Activated CD4-positive, alpha-beta memory T cell treated with anti-CD3 and anti-CD28 coated beads for 36 hours (primary cell): ENCODE measurements at regions not wholly inside any gene's neighbourhood (a gene's known extent, or its start where the extent isn't known, plus 50 kb on each side); places are given as distances from the start of the nearest gene placed in this dataset.
"Not testable (repeated sequence)": the region's sequence is repeated elsewhere in the genome, so short reads cannot be mapped to it uniquely, and the experiment has no call there.

ENCODE experiments used
- CTCF ChIA-PET: fragments of 350-600 bp; sonication (Branson Sonifier 250); formaldehyde crosslinking; loops from one replicate; lab custom pipeline; 2021; ENCODE audit warnings: antibody characterized with exemption, inconsistent platforms; lab: Charles Lee
- POLR2A ChIA-PET: fragments of 350-600 bp; sonication (Branson Sonifier 250); formaldehyde crosslinking; loops from one replicate; lab custom pipeline; 2021; ENCODE audit warnings: antibody characterized with exemption; lab: Charles Lee
- DNase-seq: peaks from one replicate; pipeline ENCODE4 v3.0.0-alpha.2; 2020
- H3K27ac Mint-ChIP-seq: one replicate; pipeline ENCODE4 v1.8.0; 2021; ENCODE audit warnings: mixed read lengths
- H3K27me3 Mint-ChIP-seq: one replicate; pipeline ENCODE4 v1.8.0; 2021; ENCODE audit warnings: mixed read lengths
- H3K36me3 Mint-ChIP-seq: one replicate; pipeline ENCODE4 v1.8.0; 2021; ENCODE audit warnings: mixed read lengths
- H3K4me1 Mint-ChIP-seq: one replicate; pipeline ENCODE4 v1.8.0; 2021; ENCODE audit warnings: low read depth, mixed read lengths
- H3K4me3 Mint-ChIP-seq: one replicate; pipeline ENCODE4 v1.8.0; 2021; ENCODE audit warnings: mild to moderate bottlenecking, mixed read lengths
- H3K9me3 Mint-ChIP-seq: one replicate; pipeline ENCODE4 v1.8.0; 2021; ENCODE audit warnings: mixed read lengths
- intact Hi-C: fragments of 100-400 bp; cut with micrococcal nuclease; formaldehyde crosslinking; loops from one replicate; pipeline ENCODE4 v1.15.1; 2023

DNA sequence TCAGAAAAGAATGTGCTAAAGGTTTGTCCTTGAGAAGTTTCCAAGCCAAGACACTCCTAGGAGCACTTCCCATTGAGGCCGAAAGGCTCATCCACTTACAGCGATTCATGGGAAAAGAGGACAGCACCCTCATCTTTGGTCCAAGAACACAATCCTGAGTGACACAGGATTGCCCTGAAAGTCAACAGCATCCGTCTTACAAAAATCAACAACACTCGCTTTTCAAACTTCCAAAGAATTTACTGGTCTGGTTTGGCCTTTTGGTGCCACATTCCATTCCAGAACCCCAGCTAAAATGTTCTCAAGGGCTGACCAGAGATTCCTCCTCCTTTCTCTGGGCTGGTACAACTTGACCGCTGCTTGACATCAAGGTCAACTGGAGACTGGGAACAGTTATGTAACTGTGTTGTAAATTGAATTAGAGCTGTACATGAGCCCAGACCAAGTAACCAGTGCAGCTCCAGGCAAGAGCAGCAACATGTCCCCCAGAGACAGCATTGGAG lies 415.8 kb upstream of the PIK3R1 start:
- Mint-ChIP-seq H3K36me3 (no peaks in the 10 kb centered on the region), H3K27me3 (peaks cover 6% of the 10 kb centered on the region), H3K4me1 (no peaks in the 10 kb centered on the region), H3K27ac (no peak overlapping the region), H3K4me3 (no peak overlapping the region), H3K9me3 (peaks cover 3% of the 10 kb centered on the region)
- intact Hi-C loops = no loop called here
- no peak for DNase-seq
- ChIA-PET CTCF (no interaction called here), POLR2A (no interaction called here)

DNA sequence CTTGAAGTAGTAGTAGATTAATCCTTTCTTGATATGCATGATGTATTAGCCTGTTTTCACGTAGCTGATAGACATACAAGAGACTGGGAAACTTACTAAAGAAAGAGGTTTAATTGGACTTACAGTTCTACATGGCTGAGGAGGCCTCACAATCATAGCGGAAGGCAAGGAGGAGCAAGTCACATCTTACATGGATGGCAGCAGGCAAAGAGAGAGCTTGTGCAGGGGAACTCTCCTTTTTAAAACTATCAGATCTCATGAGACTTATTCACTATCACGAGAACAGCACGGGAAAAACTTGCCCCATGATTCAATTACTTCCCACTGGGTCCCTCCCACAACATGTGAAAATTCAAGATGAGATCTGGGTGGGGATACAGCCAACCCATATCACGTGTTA lies 417.1 kb upstream of the PIK3R1 start:
- intact Hi-C loops, H3K4me1 Mint-ChIP-seq, CTCF ChIA-PET, H3K36me3 Mint-ChIP-seq, H3K9me3 Mint-ChIP-seq, H3K27me3 Mint-ChIP-seq, POLR2A ChIA-PET, DNase-seq, H3K27ac Mint-ChIP-seq, H3K4me3 Mint-ChIP-seq: not testable (repeated sequence)

DNA sequence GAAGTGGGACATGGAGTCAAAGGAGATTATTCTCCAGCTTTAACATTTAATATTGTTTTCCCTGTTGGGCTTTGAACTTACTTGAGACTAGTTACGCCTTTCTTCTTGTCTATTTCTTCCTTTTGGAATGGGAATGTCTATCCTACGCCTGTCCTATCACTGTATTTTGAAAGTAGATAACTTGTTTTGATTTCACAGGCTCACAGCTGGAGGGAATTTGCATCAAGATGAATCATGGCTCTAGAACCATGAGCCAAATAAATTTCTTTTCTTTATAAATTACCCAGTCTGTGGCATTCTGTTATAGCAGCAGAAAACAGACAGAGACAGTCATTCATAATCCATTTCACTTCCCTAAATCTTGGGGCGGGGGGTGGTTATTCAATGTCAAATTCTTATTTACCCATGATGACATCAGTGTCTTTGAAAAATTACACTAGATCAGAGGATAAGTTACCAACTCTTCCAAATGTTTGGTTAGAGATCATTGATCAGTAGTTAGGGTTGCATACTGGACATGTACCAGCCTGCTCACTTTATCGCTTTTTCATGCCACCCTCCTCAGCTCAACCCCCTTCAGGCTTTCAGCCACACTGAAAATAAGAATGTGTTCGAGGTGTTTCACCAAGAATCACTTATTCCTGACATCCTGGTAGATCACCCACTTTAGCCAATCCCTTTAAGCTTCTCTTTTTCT lies 419.6 kb upstream of the PIK3R1 start:
- DNase-seq = no peak
- intact Hi-C loops = no loop called here
- no peaks in the 10 kb centered on the region for H3K36me3 Mint-ChIP-seq
- H3K9me3 Mint-ChIP-seq = peaks cover 3% of the 10 kb centered on the region
- CTCF ChIA-PET = no interaction called here
- POLR2A ChIA-PET = no interaction called here
- no peak overlapping the region for H3K27ac Mint-ChIP-seq
- peaks cover 6% of the 10 kb centered on the region for H3K27me3 Mint-ChIP-seq
- no peaks in the 10 kb centered on the region for H3K4me1 Mint-ChIP-seq
- H3K4me3 Mint-ChIP-seq = no peak overlapping the region

DNA sequence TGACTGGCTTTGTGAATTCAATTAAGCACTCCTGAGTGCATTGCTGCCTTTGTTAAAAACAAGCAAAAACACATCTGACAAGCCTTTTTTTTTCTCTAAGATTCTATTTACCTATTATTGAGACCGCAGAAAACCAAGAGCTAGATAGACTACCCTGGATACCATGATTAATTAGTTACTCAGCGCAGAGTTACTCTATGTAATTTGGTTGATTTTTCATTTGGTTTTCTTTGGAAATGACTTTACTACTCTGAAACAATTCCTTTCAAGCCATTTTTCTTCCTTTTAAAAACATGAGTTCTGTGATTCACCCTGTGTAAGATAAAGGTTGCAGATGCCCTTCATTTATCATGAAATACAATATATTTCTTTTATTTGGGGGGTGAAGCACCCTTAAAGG lies 421.6 kb upstream of the PIK3R1 start:
- CTCF ChIA-PET = no interaction called here
- no peak overlapping the region for H3K4me3 Mint-ChIP-seq
- POLR2A ChIA-PET = interaction anchor here (0.6 kb wide), 1 partner anchor 64 kb away, joined by 3 read pairs; no protein-coding TSS in a partner anchor
- DNase-seq = no peak
- peaks cover 2% of the 10 kb centered on the region for H3K27me3 Mint-ChIP-seq
- intact Hi-C loops = no loop called here
- no peaks in the 10 kb centered on the region for H3K4me1 Mint-ChIP-seq
- H3K36me3 Mint-ChIP-seq = no peaks in the 10 kb centered on the region
- H3K9me3 Mint-ChIP-seq = peaks cover 3% of the 10 kb centered on the region
- no peak overlapping the region for H3K27ac Mint-ChIP-seq

DNA sequence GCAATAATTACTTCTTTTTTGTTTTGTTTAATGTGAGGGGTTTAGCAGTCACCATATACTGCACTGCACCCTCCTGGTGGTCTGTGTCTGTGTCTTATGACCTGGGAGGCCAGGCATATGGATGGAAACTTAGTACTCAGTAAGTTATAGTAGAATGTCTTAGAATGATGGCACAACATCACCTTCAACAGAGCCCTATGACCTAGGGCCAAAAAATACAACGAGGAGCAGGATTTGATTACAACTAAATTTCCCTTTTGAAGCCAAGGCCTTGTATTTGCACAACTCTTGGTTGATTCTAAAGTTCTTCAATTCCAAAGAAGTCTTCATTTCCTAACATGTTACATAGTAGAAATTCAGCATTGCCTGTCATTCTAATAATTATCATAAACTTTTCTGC lies 422.1 kb upstream of the PIK3R1 start:
- DNase-seq = no peak
- H3K36me3 Mint-ChIP-seq = no peaks in the 10 kb centered on the region
- no peak overlapping the region for H3K4me3 Mint-ChIP-seq
- ChIA-PET POLR2A (interaction anchor here (0.6 kb wide), 1 partner anchor 65 kb away, joined by 3 read pairs; no protein-coding TSS in a partner anchor), CTCF (no interaction called here)
- H3K27me3 Mint-ChIP-seq = peaks cover under 1% of the 10 kb centered on the region
- intact Hi-C loops = no loop called here
- H3K4me1 Mint-ChIP-seq = no peaks in the 10 kb centered on the region
- H3K9me3 Mint-ChIP-seq = peaks cover 1% of the 10 kb centered on the region
- H3K27ac Mint-ChIP-seq = no peak overlapping the region

DNA sequence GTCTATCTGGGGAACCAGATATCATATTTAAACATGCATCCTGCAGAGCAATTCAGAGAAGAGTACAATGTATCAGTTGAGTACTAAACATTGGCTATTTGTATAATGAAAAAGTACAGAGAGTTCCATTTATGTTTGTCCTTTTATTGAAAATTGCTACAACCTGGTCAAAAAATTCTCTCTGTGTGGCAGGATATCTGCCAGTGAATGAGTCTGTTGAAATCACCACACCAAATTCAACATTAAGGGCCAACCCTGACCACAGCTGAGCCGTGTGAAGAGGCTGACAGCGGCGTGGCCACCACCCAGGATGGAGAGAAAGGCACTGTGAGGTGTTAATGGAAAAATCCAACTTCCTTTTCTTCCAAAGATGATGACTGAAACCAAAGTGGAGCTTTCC lies 422.7 kb upstream of the PIK3R1 start:
- Mint-ChIP-seq H3K9me3 (no peaks in the 10 kb centered on the region), H3K4me1 (no peaks in the 10 kb centered on the region), H3K4me3 (no peak overlapping the region), H3K27ac (no peak overlapping the region), H3K27me3 (no peaks in the 10 kb centered on the region), H3K36me3 (no peaks in the 10 kb centered on the region)
- CTCF ChIA-PET = no interaction called here
- intact Hi-C loops = no loop called here
- POLR2A ChIA-PET = no interaction called here
- DNase-seq = no peak

DNA sequence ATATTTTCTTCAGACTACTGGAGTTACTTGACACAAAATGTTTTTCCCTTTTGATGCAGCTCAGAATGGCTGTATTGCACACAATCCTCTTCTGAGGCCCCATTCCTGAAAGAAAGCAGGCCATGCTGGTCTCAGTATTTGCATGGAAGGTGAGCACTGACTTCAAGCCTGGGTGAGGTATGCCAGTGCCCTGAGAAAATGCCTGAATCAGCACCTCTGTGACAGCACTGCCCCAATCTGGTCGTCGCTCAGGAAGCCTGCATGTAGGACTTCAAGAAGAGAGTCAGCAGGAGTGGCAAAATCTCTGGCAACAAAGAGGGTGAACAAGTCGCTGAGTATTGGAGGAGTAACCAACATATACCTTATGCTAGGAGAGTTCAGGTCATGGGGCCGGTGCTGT lies 425.2 kb upstream of the PIK3R1 start:
- Mint-ChIP-seq H3K36me3 (no peaks in the 10 kb centered on the region), H3K4me3 (no peak overlapping the region), H3K9me3 (no peaks in the 10 kb centered on the region), H3K4me1 (no peaks in the 10 kb centered on the region), H3K27ac (no peak overlapping the region), H3K27me3 (no peaks in the 10 kb centered on the region)
- ChIA-PET CTCF (no interaction called here), POLR2A (no interaction called here)
- intact Hi-C loops = no loop called here
- DNase-seq = no peak

DNA sequence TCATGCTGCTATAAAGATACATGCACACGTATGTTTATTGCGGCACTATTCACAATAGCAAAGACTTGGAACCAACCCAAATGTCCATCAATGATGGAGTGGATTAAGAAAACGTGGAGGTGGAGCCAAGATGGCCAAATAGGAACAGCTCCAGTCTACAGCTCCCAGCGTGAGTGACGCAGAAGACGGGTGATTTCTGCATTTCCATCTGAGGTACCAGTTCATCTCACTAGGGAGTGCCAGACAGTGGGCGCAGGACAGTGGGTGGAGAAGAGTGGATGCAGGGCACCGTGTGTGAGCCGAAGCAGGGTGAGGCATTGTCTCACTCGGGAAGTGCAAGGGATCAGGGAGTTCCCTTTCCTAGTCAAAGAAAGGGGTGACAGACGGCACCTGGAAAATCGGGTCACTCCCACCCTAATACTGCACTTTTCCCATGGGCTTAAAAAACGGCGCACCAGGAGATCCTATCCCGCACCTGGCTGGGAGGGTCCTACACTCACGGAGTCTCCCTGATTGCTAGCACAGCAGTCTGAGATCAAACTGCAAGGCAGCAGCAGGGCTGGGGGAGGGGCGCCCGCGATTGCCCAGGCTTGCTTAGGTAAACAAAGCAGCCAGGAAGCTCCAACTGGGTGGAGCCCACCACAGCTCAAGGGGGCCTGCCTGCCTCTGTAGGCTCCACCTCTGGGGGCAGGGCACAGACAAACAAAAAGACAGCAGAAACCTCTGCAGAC lies 435.5 kb upstream of the PIK3R1 start:
- H3K27me3 Mint-ChIP-seq = peaks cover 12% of the 10 kb centered on the region
- intact Hi-C loops, H3K4me1 Mint-ChIP-seq, H3K27ac Mint-ChIP-seq, H3K36me3 Mint-ChIP-seq, DNase-seq, CTCF ChIA-PET, H3K9me3 Mint-ChIP-seq, POLR2A ChIA-PET, H3K4me3 Mint-ChIP-seq: not testable (repeated sequence)

DNA sequence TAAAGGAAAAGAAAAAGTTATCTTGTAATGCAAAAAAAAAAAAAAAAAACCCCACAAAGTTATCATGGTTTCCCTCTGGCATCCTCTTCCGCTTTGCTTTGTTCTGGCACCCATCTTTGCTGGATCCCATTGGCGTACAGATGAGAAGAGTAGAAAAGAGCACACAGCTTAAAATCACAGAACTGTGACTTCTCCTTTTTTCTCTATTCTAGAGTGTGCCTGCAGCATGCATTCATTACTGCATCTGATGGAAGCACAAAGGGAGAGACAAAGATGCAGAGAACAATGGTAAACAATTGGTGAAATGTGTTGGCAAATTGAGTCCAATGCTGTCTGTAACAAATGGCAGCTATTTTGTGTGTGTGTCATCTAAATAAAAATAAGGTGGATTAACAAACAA lies 440.8 kb upstream of the PIK3R1 start:
- DNase-seq = no peak
- Mint-ChIP-seq H3K36me3 (peaks cover 2% of the 10 kb centered on the region), H3K9me3 (no peaks in the 10 kb centered on the region), H3K4me1 (no peaks in the 10 kb centered on the region), H3K27me3 (peaks cover 11% of the 10 kb centered on the region), H3K27ac (no peak overlapping the region), H3K4me3 (no peak overlapping the region)
- ChIA-PET POLR2A (no interaction called here), CTCF (no interaction called here)
- intact Hi-C loops = no loop called here

DNA sequence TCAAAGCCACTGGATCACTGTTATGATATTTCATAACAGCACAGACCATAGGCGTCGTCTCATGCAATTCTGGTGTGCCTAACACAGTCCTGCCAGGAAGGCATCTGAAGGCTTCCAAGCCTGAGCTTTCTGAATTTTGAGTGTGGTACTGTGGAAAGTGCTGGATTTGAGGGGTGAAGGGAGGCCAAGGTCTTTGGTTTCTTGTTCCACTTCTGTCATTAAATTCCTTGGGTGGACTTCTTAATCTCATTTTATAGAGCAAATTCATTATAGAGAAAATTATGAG lies 441.3 kb upstream of the PIK3R1 start:
- DNase-seq = no peak
- H3K4me1 Mint-ChIP-seq = no peaks in the 10 kb centered on the region
- peaks cover 2% of the 10 kb centered on the region for H3K36me3 Mint-ChIP-seq
- intact Hi-C loops = no loop called here
- ChIA-PET POLR2A (no interaction called here), CTCF (no interaction called here)
- no peak overlapping the region for H3K4me3 Mint-ChIP-seq
- H3K27ac Mint-ChIP-seq = no peak overlapping the region
- peaks cover 11% of the 10 kb centered on the region for H3K27me3 Mint-ChIP-seq
- H3K9me3 Mint-ChIP-seq = no peaks in the 10 kb centered on the region

DNA sequence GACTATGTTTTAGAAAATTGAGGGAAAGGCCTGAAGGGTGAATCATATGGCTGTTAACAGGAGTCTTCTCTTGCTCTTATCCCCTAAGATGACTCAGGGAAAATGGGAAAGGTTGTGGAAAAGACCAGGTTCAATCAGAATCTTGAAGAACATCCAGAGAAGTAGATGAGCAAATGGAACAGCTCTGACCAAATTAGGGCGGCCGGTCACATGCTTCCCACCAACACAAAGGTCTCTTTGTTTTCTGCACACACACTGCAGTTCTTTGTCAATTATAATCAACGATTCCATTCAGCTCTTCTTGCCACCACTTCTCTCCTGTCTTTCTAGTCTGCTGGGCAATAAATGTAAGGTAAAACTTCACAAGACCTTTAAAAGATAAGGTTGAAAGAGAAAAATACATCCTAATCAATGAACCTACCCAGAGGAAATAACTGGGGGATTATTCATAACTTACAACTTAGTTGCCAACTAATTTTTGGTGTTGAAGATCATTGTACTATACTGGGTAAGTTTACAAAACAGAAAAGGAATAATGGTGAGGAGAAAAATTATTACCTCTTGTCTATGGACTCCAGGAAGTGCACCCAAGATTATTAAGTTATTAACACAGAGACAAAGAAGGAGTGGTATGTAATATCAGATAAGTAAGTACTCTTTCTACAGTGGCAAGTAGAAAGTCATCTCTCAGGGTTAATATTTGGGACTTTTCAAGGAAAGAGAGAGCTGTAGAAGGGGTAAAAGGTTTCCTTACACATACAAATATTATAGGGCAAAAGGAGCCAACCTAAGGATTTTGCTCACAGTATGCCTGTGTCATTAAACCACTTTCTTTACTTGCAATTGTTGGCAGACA lies 441.9 kb upstream of the PIK3R1 start:
- ChIA-PET CTCF (no interaction called here), POLR2A (no interaction called here)
- H3K27ac Mint-ChIP-seq = no peak overlapping the region
- no peak for DNase-seq
- H3K4me1 Mint-ChIP-seq = no peaks in the 10 kb centered on the region
- H3K4me3 Mint-ChIP-seq = no peak overlapping the region
- H3K36me3 Mint-ChIP-seq = peaks cover 2% of the 10 kb centered on the region
- intact Hi-C loops = no loop called here
- H3K27me3 Mint-ChIP-seq = peaks cover 11% of the 10 kb centered on the region
- H3K9me3 Mint-ChIP-seq = no peaks in the 10 kb centered on the region

DNA sequence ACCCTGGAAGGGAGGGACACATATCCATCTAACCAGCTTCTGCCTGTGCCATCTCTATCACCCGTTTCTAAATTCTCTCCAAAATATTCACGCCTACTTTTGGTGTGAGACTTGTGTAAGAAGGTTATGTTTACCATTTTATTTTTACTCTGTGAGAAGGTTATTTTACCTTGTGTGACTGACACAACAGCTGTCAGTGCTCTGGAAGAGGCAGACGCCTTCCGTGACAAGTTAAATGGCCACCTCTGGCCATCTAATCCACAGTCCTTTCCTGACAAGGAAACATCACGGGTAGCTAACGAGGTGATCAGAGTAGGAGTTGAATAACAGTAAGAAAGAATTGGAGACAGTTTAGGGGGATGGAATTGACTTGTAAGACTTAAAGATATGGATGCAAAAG lies 443.8 kb upstream of the PIK3R1 start:
- H3K36me3 Mint-ChIP-seq = no peaks in the 10 kb centered on the region
- no peak overlapping the region for H3K27ac Mint-ChIP-seq
- intact Hi-C loops = no loop called here
- peaks cover 2% of the 10 kb centered on the region for H3K27me3 Mint-ChIP-seq
- H3K9me3 Mint-ChIP-seq = no peaks in the 10 kb centered on the region
- POLR2A ChIA-PET = no interaction called here
- CTCF ChIA-PET = no interaction called here
- no peak for DNase-seq
- no peaks in the 10 kb centered on the region for H3K4me1 Mint-ChIP-seq
- no peak overlapping the region for H3K4me3 Mint-ChIP-seq
